SU-DHL-6 (cell line): ENCODE measurements at regions not wholly inside any gene's neighbourhood (a gene's known extent, or its start where the extent isn't known, plus 50 kb on each side); places are given as distances from the start of the nearest gene placed in this dataset.

Experiments used
- EZH2phosphoT487 ChIP-seq: fragments of 200-600 bp; sonication (generic), shearing (Covaris generic); conservative IDR thresholded peaks from 2 replicates; pipeline ENCODE4 v1.6.1; 2018; ENCODE audit warnings: mild to moderate bottlenecking, antibody characterized with exemption, low read length, moderate library complexity, mixed read lengths
- TF ChIP-seq, protein P1 (sequence below): fragments of 200-600 bp; sonication (generic); IDR thresholded peaks from one replicate; pipeline ENCODE4 v1.5.1; 2017; ENCODE audit warnings: antibody characterized with exemption, mild to moderate bottlenecking, low read length, moderate library complexity; ENCODE audit not compliant: insufficient read depth, poor library complexity, severe bottlenecking

DNA sequence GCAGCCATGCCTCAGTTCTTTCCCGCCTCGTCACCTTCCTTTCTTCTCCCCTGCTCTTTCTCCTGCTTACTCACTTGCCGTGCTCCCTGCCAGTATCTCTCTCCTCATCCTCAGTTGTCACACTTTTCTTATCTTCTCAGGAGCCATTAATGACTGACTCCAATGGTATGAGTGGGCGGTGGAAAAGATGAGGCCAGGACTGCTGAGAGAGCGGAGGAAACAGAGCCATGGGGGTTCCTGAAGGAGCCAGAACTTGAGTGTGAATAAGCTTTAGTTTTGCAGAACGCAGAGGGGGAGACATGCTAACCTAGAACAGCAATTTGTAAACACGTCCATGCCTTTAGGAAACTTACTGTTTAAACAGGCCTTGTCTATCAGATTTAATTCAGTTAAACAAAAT lies 126.5 kb downstream of the CHIC2 start:
- TF ChIP-seq, protein P1, sequence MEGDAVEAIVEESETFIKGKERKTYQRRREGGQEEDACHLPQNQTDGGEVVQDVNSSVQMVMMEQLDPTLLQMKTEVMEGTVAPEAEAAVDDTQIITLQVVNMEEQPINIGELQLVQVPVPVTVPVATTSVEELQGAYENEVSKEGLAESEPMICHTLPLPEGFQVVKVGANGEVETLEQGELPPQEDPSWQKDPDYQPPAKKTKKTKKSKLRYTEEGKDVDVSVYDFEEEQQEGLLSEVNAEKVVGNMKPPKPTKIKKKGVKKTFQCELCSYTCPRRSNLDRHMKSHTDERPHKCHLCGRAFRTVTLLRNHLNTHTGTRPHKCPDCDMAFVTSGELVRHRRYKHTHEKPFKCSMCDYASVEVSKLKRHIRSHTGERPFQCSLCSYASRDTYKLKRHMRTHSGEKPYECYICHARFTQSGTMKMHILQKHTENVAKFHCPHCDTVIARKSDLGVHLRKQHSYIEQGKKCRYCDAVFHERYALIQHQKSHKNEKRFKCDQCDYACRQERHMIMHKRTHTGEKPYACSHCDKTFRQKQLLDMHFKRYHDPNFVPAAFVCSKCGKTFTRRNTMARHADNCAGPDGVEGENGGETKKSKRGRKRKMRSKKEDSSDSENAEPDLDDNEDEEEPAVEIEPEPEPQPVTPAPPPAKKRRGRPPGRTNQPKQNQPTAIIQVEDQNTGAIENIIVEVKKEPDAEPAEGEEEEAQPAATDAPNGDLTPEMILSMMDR, result no peak
- no peak for TF ChIP-seq EZH2phosphoT487
